C4-2B (cell line): ENCODE measurements at regions not wholly inside any gene's neighbourhood (a gene's known extent, or its start where the extent isn't known, plus 50 kb on each side); places are given as distances from the start of the nearest gene placed in this dataset.

Experiments used
- ZFX ChIP-seq: fragments of 450-650 bp; IDR thresholded peaks from 2 replicates; pipeline ENCODE4 v1.6.1; 2017
- TF ChIP-seq, protein P1 (sequence below): fragments of 450-650 bp; conservative IDR thresholded peaks from 2 replicates; pipeline ENCODE4 v1.5.1; 2017; ENCODE audit warnings: mild to moderate bottlenecking

DNA sequence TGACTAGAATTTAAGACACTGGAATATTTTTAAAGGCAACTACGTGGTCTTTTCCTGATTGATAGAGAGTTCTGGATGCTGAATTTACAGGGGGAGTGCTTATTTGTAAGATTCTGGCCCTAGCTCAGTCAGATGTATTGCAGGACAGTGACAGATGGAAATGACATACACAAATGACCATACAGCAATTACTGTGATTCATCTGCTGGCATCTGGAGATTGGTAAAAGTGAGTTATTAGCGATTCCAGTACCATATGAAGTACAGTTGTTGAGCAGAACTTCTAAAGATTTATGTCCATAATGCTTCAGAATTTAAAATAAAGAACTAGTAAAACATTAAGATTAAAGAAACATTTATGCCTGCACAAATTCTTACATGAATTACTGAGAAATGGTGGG, 243.2 kb downstream of the CRPPA start:
- TF ChIP-seq, protein P1, sequence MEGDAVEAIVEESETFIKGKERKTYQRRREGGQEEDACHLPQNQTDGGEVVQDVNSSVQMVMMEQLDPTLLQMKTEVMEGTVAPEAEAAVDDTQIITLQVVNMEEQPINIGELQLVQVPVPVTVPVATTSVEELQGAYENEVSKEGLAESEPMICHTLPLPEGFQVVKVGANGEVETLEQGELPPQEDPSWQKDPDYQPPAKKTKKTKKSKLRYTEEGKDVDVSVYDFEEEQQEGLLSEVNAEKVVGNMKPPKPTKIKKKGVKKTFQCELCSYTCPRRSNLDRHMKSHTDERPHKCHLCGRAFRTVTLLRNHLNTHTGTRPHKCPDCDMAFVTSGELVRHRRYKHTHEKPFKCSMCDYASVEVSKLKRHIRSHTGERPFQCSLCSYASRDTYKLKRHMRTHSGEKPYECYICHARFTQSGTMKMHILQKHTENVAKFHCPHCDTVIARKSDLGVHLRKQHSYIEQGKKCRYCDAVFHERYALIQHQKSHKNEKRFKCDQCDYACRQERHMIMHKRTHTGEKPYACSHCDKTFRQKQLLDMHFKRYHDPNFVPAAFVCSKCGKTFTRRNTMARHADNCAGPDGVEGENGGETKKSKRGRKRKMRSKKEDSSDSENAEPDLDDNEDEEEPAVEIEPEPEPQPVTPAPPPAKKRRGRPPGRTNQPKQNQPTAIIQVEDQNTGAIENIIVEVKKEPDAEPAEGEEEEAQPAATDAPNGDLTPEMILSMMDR, result no peak
- TF ChIP-seq ZFX, result no peak
